ENCODE measurements at regions not wholly inside any gene's neighbourhood (a gene's known extent, or its start where the extent isn't known, plus 50 kb on each side); places are given as distances from the start of the nearest gene placed in this dataset.
A peak's percentile ranks its signal among the peaks of the same experiment; 100 is the strongest.

DNA sequence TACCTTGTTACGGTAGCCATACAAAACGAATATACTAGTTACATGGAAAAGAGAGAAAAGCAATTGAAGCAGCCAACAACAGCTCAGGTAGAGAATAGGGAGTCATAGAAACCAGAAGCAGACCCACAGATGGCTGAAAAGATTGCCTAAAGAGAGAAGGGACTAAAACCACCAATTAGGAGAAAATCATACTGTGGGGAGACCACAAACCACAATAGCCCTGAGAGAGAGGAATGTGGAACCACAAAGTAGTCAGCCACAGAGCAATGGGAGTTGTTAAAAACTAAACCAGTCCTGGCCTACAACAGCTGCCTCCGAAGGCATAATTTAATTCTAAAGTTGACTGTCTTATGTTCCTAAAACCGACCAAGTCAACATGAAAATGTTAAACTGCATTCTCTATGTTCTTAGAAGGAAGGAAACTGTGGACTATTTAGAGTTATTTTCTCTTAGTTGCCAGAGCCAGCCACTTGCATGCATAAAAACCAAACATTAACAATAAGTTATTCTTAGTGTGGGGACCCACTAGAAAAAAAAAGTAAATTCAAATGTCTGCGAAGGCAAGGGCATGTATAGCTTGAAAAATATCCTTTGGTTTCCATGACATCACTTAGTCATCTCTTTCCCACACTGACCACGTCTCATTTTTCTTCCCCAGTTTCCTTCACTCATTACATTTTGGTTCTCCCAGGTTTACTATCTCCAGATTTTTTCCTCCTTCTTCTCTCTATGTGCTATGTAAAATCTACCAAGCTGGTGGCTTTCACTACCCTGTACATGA, 398.1 kb downstream of the NOVA1 start:
- TF ChIP-seq, protein P1, sequence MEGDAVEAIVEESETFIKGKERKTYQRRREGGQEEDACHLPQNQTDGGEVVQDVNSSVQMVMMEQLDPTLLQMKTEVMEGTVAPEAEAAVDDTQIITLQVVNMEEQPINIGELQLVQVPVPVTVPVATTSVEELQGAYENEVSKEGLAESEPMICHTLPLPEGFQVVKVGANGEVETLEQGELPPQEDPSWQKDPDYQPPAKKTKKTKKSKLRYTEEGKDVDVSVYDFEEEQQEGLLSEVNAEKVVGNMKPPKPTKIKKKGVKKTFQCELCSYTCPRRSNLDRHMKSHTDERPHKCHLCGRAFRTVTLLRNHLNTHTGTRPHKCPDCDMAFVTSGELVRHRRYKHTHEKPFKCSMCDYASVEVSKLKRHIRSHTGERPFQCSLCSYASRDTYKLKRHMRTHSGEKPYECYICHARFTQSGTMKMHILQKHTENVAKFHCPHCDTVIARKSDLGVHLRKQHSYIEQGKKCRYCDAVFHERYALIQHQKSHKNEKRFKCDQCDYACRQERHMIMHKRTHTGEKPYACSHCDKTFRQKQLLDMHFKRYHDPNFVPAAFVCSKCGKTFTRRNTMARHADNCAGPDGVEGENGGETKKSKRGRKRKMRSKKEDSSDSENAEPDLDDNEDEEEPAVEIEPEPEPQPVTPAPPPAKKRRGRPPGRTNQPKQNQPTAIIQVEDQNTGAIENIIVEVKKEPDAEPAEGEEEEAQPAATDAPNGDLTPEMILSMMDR (IDR thresholded peaks at IDR 0.05; ENCODE audit: low read depth, low read length), result no peak
- peak; percentile 98 for TF ChIP-seq EZH2phosphoT487 (IDR thresholded peaks at IDR 0.05; ENCODE audit: low read depth)
